ENCODE measurements at regions not wholly inside any gene's neighbourhood (a gene's known extent, or its start where the extent isn't known, plus 50 kb on each side); places are given as distances from the start of the nearest gene placed in this dataset.

DNA sequence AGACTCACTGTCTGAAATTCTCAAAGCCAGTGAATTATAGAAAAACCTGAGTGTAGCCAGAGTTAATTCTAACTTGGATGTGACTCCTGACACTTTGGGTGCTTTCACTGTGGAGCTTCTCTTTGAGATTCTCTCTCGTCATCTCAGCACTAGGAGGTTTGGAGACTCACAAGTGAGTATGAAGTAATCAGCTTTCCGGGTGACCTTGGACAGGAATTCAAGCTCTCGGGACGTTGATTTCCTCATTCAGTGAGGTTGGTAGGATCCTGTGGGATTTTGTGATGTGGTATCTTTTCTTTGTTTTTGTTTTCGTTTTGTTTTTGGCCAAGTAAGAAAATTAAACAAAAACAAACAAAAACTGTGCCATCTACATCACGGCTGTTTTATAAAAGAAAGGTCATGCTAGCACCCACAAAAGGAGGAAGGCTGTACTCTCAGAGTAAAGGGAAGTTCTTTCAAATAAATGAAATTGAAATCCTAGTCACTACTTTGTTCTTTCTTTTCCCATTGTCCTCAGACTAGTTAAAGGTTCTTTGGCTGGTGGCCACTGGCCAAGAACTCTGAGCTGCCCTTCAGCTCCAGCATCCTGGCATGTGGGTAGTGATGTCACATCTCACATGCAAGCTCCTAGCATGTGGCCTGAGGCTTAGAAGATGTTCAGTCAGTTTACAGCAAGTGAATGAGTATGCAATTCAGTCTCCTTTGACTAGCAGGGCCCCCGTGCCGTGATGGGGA, 263.3 kb upstream of the TPM1 start:
- Histone ChIP-seq H3K36me3 (ENCODE audit: insufficient read depth, low read length) (no peaks in the 10 kb centered on the region), H2AFZ (ENCODE audit: low read depth, low read length) (no peak overlapping the region), H3K27ac (ENCODE audit: low read length) (no peak overlapping the region), H4K20me1 (ENCODE audit: insufficient read depth) (no peaks in the 10 kb centered on the region), H3K9me2 (ENCODE audit: insufficient read depth, low read length) (no peaks in the 10 kb centered on the region), H3K9ac (ENCODE audit: low read length) (no peak overlapping the region), H3K9me3 (ENCODE audit: low read length) (no peaks in the 10 kb centered on the region), H3K79me2 (replicated peaks; ENCODE audit: insufficient read depth, low read length) (no peaks in the 10 kb centered on the region), H3F3A (ENCODE audit: insufficient read depth, low read length, poor library complexity, severe bottlenecking) (no peaks in the 10 kb centered on the region), H3K27me3 (ENCODE audit: insufficient read depth, low read depth, low read length) (no peaks in the 10 kb centered on the region), H3K4me2 (ENCODE audit: low read length) (no peak overlapping the region), H3K4me3 (ENCODE audit: low read length) (no peak overlapping the region)
- TF ChIP-seq EP300 (conservative IDR thresholded peaks at IDR 0.05; ENCODE audit: poor library complexity, severe bottlenecking) (no peak), EZH2 (IDR thresholded peaks at IDR 0.05; ENCODE audit: borderline replicate concordance, insufficient read depth, low read length, poor library complexity, severe bottlenecking) (no peak), SMC3 (conservative IDR thresholded peaks at IDR 0.05; ENCODE audit: poor library complexity) (no peak), REST (IDR thresholded peaks at IDR 0.05; ENCODE audit: borderline replicate concordance) (no peak), MXI1 (conservative IDR thresholded peaks at IDR 0.05; ENCODE audit: poor library complexity, severe bottlenecking) (no peak)
- TF ChIP-seq, protein P1, sequence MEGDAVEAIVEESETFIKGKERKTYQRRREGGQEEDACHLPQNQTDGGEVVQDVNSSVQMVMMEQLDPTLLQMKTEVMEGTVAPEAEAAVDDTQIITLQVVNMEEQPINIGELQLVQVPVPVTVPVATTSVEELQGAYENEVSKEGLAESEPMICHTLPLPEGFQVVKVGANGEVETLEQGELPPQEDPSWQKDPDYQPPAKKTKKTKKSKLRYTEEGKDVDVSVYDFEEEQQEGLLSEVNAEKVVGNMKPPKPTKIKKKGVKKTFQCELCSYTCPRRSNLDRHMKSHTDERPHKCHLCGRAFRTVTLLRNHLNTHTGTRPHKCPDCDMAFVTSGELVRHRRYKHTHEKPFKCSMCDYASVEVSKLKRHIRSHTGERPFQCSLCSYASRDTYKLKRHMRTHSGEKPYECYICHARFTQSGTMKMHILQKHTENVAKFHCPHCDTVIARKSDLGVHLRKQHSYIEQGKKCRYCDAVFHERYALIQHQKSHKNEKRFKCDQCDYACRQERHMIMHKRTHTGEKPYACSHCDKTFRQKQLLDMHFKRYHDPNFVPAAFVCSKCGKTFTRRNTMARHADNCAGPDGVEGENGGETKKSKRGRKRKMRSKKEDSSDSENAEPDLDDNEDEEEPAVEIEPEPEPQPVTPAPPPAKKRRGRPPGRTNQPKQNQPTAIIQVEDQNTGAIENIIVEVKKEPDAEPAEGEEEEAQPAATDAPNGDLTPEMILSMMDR (IDR thresholded peaks at IDR 0.05; ENCODE audit: poor library complexity, severe bottlenecking) = no peak

DNA sequence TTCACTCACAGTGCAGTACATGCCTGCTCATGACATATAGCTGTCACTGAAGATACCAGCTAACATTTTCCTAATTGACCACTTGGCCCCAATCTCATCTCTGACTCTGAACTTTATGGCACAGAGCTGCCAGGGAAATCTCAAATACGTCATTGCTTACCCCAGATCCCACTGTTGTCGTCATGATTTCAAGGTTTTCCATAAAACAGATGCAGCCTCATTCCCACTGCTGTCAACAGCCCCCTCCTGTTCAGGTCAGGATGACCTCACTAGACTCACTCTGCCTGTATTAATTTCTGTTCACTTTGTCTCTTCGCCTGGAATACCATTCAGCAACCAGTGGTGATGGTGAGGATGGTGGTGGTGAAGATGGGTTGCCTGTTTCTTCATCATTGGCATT, 262.6 kb upstream of the TPM1 start:
- H3K27ac ChIP-seq (ENCODE audit: low read length) = no peak overlapping the region
- no peaks in the 10 kb centered on the region for H3F3A ChIP-seq (ENCODE audit: insufficient read depth, low read length, poor library complexity, severe bottlenecking)
- no peak overlapping the region for H3K4me2 ChIP-seq (ENCODE audit: low read length)
- no peaks in the 10 kb centered on the region for H4K20me1 ChIP-seq (ENCODE audit: insufficient read depth)
- TF ChIP-seq SMC3 (conservative IDR thresholded peaks at IDR 0.05; ENCODE audit: poor library complexity) = no peak
- no peak for TF ChIP-seq TAF1 (IDR thresholded peaks at IDR 0.05; ENCODE audit: low read depth)
- no peak for TF ChIP-seq EP300 (conservative IDR thresholded peaks at IDR 0.05; ENCODE audit: poor library complexity, severe bottlenecking)
- TF ChIP-seq POLR2AphosphoS5 (IDR thresholded peaks at IDR 0.05) = no peak
- TF ChIP-seq REST (IDR thresholded peaks at IDR 0.05; ENCODE audit: borderline replicate concordance) = no peak
- TF ChIP-seq, protein P1 (IDR thresholded peaks at IDR 0.05; ENCODE audit: poor library complexity, severe bottlenecking) = no peak
- no peak for TF ChIP-seq RAD21 (conservative IDR thresholded peaks at IDR 0.05)
- TF ChIP-seq MXI1 (conservative IDR thresholded peaks at IDR 0.05; ENCODE audit: poor library complexity, severe bottlenecking) = no peak
- no peak for TF ChIP-seq EZH2 (IDR thresholded peaks at IDR 0.05; ENCODE audit: borderline replicate concordance, insufficient read depth, low read length, poor library complexity, severe bottlenecking)
- H3K9me2 ChIP-seq (ENCODE audit: insufficient read depth, low read length) = no peaks in the 10 kb centered on the region
- H3K27me3 ChIP-seq (ENCODE audit: insufficient read depth, low read depth, low read length) = no peaks in the 10 kb centered on the region
- no peaks in the 10 kb centered on the region for H3K9me3 ChIP-seq (ENCODE audit: low read length)
- H3K9ac ChIP-seq (ENCODE audit: low read length) = no peak overlapping the region
- no peak overlapping the region for H3K4me3 ChIP-seq (ENCODE audit: low read length)
- H2AFZ ChIP-seq (ENCODE audit: low read depth, low read length) = no peak overlapping the region
- no peaks in the 10 kb centered on the region for H3K36me3 ChIP-seq (ENCODE audit: insufficient read depth, low read length)
- no peaks in the 10 kb centered on the region for H3K79me2 ChIP-seq (replicated peaks; ENCODE audit: insufficient read depth, low read length)
